Suppressor macrophage treated with lipopolysaccharide for 4 hours (primary cell): ENCODE measurements at regions not wholly inside any gene's neighbourhood (a gene's known extent, or its start where the extent isn't known, plus 50 kb on each side); places are given as distances from the start of the nearest gene placed in this dataset.

ENCODE experiments used
- DNase-seq: peaks from one replicate; pipeline ENCODE4 v3.0.0-alpha.2; 2020

DNA sequence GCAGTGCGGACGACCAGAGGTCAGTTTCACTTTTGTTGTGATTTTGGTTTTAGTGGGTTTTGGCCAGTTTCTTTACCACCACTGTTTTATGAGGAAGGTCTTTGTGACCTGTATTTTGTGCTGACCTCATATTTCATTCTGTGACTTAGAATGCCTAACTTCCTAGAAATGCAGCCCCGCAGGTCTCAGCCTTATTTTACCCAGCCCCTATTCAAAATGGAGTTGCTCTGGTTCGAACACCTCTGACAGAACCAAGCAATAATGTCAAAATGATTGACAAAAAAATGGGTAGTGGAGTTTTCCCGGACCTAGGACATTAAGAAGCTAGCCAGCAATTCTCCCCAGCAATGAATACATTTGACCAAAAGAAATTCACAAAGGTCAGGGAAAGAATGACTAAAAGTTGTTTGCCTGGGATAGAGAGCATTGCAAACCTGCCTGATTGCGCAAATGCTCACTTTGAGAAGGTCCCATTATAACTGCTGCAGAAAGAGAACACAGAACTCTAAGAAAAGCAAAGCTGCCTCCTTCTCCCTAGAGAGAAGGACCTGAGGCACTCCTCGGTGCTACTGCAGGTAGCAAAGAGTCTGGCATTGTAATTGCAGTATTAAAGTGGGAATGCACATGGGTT lies 288.8 kb downstream of the ADGB start:
- DNase-seq: peak; percentile 36

DNA sequence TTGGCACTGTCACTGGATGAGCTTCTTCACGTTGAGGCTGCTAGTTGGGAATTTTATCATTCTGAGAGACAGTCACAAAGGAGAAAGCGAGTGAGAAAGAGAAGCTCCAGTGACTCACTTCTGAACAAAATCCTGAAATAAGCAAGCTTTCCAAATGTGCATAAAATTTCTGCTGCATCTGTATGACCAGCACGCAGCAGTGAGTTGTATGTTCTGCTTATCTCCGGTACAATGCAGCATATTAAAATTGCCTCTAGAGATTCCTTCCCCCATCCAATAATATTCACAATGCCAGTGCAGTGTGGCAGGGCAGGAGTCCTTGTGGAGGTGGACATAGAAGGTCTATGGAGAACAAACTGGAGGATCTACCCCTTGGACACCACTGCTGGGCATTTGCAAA lies 290.5 kb downstream of the ADGB start:
- peak; percentile 23 for DNase-seq

DNA sequence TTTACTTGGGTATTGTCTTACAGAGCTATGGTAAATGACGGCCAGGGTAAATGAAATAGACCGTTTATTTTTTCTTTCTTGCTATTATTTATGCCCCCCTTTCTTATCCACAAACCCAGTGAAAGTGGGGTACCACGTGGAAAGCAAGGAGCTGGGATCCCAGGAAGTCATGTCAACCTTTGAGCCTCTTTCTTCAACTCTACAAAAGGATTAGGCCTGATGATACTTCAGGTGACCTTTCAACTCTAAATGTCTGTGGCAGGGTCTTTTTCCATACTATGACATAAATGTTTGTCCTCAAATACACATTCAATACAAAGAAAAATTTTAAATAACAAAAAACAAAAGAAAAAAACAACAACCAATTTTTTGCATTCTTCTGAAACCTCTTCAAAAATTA lies 291.4 kb downstream of the ADGB start:
- no peak for DNase-seq

GRCh38 chr6:146890644-146891434 lies 292.1 kb downstream of the ADGB start:
- no peak for DNase-seq

DNA sequence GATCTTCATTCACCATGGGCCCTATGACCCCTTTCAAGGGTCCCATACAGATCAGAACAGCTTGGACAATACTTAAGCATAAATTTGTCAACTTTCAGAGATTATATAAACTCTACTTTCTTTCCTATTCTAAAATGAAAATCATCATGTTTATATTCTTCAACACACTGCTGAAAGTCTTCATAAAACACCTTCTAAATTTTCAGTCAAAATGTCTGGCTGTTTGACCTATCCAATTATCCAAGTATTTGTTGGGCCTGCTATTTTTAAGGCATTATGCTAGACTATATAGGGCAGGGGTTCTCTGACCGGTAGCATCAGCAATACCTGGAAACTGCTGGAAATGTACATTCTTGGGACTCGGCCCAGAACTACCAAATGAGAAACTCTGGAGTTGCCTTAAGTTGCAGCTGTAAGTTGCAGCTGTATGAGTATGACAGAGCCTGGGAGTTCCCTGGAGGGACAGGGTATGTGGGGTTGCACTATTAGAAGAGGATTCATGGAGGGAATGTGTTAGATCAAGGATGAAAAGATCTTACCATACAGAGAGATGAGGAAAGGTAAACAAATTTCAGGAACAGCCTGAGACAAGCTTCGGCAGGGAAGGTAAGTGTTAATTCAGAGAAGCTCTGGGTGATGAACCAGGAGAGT lies 293.0 kb downstream of the ADGB start:
- DNase-seq: peak; percentile 28

- no peak for DNase-seq
Observed at GRCh38 chr6:146892283-146892612, 293.5 kb downstream of the ADGB start.

DNA sequence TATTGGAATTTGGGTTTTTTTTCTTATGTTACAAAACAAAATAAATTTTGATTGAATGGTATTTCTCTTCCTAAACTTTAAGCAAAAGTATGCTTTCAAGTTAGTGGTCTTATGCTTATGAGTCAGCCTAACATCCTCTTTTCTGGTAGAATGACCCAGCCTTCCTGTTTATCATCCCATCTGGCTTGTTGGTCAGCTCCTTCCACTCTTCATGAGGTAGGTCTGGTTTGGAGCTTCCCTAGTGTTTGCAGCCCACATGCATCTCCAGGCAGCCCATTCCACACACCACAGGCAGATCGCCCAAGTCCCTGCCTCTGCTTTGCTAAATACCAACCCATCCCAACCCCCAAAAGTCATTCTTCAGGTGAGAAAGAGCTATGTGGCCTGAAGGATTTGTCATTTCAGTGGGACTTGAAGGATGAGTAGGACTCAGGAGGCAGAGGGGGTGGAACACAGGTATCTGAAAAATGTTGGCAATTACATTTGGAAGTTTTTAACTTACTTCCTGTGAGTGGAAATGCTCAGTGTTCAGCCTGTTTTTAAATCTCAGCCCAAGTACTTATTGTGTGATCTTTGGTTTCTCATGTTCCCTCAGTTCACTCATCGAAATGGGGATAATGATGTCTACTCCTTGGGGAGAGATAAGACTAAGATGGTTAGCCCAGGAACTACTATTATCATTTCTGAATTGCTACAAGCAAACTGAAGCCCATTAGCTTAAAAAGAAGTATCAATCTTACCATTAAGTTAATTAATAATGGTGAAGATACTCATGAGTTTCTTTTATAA lies 294.0 kb downstream of the ADGB start:
- DNase-seq: peak; percentile 84

GRCh38 chr6:146893690-146894089 lies 294.9 kb downstream of the ADGB start:
- no peak for DNase-seq

- no peak for DNase-seq
Observed at GRCh38 chr6:146894624-146895023, 295.9 kb downstream of the ADGB start.

GRCh38 chr6:146895101-146895771 lies 296.5 kb downstream of the ADGB start:
- DNase-seq: no peak

DNA sequence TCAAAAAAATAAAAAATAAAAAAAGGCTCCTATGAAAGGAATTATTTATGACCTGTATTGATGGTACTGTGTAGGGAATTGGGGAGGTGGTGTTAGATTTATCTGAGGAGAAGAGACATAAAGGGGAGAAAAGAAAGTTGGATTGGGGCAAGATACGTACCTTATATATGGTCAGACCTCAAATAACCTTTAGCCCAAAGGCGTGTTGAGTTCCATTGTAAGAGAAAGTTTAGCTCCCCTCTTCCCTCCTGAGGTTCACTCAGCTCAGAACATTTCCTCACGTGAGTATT lies 296.9 kb downstream of the ADGB start:
- DNase-seq: no peak

- DNase-seq: no peak
Observed at GRCh38 chr6:146896062-146896813, 297.5 kb downstream of the ADGB start.

- no peak for DNase-seq
Observed at GRCh38 chr6:146896960-146897701, 298.4 kb downstream of the ADGB start.

GRCh38 chr6:146898069-146898887 lies 299.5 kb downstream of the ADGB start:
- no peak for DNase-seq

DNA sequence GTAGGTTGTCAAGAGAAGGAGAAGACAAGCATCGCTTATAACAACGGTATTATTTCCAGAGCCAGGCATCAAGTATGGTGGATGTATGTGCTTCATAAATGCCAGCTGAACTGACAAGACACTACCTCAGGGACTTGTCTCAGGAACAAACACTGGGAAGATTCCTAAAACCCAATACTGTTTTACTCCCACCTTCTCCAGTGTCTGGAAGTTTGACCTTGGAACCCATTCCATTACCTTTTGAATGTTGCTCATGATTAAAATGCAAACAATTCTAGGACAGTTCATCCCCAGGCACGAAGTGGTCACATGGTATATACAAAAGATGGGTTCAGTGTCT lies 300.1 kb downstream of the ADGB start:
- DNase-seq: no peak

DNA sequence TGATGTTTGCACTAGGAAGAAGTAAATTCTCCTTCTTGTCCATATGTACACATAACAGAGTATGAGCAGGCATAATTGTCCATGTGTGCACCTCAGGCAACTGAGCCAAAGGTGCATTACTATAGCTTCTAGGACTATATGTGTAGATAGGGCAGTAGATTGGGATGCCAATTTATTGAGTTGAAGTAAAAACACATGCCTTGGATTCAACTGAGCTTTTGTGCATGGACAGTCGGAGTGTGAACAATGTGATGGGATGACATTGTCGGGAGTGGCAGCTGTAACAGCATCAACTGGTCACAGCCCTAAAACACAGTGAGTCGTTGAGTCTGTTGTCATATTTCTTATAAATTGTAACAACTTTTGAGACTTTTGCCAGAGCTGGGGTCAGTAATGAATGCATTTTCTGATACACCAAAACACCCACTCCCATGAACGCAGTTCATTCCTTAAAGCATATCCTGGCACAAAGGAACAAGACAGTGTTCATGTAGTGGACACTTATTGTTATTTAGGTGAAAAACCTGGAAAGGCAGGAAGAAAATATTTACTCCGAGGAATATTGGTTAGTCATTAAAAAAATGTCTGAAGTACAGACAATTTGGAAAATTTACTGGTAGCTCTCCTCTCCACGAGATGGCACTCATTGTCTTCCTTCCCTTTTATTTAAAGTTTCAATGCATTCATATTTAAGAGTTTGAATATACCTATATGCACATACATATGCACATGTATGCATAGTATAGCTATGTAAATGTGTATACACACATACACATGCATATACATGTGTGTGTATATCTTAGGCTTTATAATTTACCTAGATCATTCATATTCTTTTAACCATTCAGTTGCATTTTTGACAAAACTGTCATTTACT lies 302.0 kb upstream of the STXBP5 start:
- peak; percentile 43 for DNase-seq

GRCh38 chr6:146902846-146903245 lies 301.4 kb upstream of the STXBP5 start:
- DNase-seq: no peak

GRCh38 chr6:146903451-146903850 lies 300.8 kb upstream of the STXBP5 start:
- no peak for DNase-seq

DNA sequence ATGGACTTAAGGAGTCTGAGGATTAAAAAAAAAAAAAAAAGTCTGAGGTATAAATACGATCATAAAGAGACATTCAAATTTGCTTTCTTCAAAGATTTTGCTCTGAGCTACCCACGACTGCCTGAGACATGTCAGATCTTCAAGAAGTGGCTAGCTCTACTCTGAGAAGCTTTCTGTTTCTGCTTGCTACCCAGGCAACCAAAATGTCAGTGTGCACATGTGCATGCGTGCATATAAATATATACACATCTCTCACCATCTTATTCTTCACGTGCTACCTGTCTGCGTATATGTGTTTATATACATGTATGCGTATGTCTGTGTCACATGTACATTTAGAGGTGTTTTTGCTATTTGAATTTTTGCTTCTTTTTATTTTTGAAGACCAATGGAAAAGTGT lies 299.6 kb upstream of the STXBP5 start:
- DNase-seq: no peak

GRCh38 chr6:146905181-146905704 lies 299.0 kb upstream of the STXBP5 start:
- no peak for DNase-seq
